ENCODE measurements at regions not wholly inside any gene's neighbourhood (a gene's known extent, or its start where the extent isn't known, plus 50 kb on each side); places are given as distances from the start of the nearest gene placed in this dataset.

DNA sequence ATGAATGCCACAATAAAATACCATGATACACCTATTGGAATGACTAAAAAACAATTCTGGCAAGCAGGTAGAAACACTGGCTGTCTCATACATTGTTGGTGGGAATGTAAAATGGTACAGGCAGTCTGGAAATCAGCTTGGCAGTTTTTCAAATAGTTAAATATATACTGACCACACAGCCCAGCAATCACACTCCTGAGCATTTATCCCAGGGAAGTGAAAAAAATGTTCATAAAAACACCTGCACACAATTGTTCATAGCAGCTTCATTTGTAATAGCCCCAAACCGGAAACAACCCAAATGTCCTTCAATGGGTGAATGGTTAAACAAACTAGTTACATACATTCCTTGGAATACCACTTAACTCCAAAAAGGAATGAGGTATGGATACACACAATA is 137.2 kb downstream of the TFCP2L1 start:
- 91 to 100% (median 93%) methylated on average over 1 of the region's 1 CpG for WGBS, 4 donors
- no peak for TF ChIP-seq POLR2A (IDR thresholded peaks at IDR 0.05)
- TF ChIP-seq, protein P1, sequence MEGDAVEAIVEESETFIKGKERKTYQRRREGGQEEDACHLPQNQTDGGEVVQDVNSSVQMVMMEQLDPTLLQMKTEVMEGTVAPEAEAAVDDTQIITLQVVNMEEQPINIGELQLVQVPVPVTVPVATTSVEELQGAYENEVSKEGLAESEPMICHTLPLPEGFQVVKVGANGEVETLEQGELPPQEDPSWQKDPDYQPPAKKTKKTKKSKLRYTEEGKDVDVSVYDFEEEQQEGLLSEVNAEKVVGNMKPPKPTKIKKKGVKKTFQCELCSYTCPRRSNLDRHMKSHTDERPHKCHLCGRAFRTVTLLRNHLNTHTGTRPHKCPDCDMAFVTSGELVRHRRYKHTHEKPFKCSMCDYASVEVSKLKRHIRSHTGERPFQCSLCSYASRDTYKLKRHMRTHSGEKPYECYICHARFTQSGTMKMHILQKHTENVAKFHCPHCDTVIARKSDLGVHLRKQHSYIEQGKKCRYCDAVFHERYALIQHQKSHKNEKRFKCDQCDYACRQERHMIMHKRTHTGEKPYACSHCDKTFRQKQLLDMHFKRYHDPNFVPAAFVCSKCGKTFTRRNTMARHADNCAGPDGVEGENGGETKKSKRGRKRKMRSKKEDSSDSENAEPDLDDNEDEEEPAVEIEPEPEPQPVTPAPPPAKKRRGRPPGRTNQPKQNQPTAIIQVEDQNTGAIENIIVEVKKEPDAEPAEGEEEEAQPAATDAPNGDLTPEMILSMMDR (IDR thresholded peaks at IDR 0.05) = no peak

DNA sequence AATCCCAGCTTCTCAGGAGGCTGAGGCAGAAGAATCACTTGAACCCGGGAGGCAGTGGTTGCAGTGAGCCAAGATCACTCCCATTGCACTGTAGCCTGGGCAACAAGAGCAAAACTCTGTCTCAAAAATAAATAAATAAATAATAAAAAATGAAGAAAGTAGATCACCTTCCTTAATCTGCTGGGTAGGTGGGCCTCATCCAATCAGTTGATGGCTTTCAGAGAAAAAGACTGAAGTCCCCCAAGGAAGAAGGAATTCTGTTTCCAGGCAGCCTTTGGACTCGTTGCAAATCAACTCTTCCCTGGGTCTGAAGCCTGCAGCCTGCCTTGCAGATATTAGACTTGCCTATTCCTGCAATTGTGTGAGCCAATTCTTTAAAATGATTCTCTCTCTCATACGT is 136.5 kb downstream of the TFCP2L1 start:
- Histone ChIP-seq H3K36me3 (replicated peaks in 1 of 2) (no peaks in the 10 kb centered on the region), H3K27me3 (no peaks in the 10 kb centered on the region), H3K27ac (no peak overlapping the region), H3K4me1 (replicated peaks in 1 of 2) (no peaks in the 10 kb centered on the region), H3K9me3 (replicated peaks in 1 of 3) (no peaks in the 10 kb centered on the region), H3K4me3 (no peak overlapping the region)
- TF ChIP-seq POLR2A (IDR thresholded peaks at IDR 0.05) = no peak
- TF ChIP-seq, protein P1 (IDR thresholded peaks at IDR 0.05) = no peak
- intact Hi-C loops (cut with DNase I) = no loop called here
- no peak for DNase-seq
- 66 to 84% (median 73%) methylated on average over 3 of the region's 3 CpGs for WGBS, 4 donors

More for the DNA sequence above, 137.2 kb downstream of the TFCP2L1 start:
- no peaks in the 10 kb centered on the region for H3K9me3 ChIP-seq (replicated peaks in 1 of 3)
- H3K4me3 ChIP-seq = no peak overlapping the region
- no peak overlapping the region for H3K27ac ChIP-seq
- no peak for DNase-seq
- intact Hi-C loops (cut with DNase I) = no loop called here
- H3K27me3 ChIP-seq = no peaks in the 10 kb centered on the region
- H3K36me3 ChIP-seq (replicated peaks in 1 of 2) = no peaks in the 10 kb centered on the region
- no peaks in the 10 kb centered on the region for H3K4me1 ChIP-seq (replicated peaks in 1 of 2)

DNA sequence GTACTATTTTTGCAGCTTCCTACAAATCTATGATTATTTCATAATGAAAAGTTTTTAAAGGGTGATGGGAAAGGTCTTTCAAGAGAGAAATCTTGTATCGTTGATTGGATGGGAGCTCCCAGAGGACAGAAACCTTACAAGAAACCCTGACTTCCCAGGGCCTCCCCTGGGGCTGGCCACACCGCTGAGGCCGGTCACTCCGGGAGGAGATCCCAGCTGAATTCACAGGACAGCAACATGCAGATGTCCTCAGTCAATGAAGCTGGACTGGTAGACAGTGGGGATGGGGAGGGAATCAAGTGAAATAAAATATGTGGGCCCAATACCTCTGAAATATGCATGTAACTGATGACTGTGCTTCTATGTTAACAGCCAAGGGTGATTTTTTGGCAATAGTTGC is 135.6 kb downstream of the TFCP2L1 start:
- 67 to 81% (median 75%) methylated on average over 4 of the region's 4 CpGs for WGBS, 4 donors
- H3K36me3 ChIP-seq (replicated peaks in 1 of 2) = no peaks in the 10 kb centered on the region
- intact Hi-C loops (cut with DNase I) = no loop called here
- H3K4me1 ChIP-seq (replicated peaks in 1 of 2) = no peaks in the 10 kb centered on the region
- no peaks in the 10 kb centered on the region for H3K27me3 ChIP-seq
- no peak for DNase-seq
- H3K27ac ChIP-seq = no peak overlapping the region
- TF ChIP-seq, protein P1 (IDR thresholded peaks at IDR 0.05) = no peak
- no peak for TF ChIP-seq POLR2A (IDR thresholded peaks at IDR 0.05)
- H3K4me3 ChIP-seq = no peak overlapping the region
- H3K9me3 ChIP-seq (replicated peaks in 1 of 3) = no peaks in the 10 kb centered on the region

GRCh38 chr2:121150126-121150525 is 134.9 kb downstream of the TFCP2L1 start:
- TF ChIP-seq, protein P1 (IDR thresholded peaks at IDR 0.05) = no peak
- no peak for TF ChIP-seq POLR2A (IDR thresholded peaks at IDR 0.05)
- Histone ChIP-seq H3K27me3 (no peaks in the 10 kb centered on the region), H3K4me3 (no peak overlapping the region), H3K36me3 (replicated peaks in 1 of 2) (no peaks in the 10 kb centered on the region), H3K9me3 (replicated peaks in 1 of 3) (no peaks in the 10 kb centered on the region), H3K27ac (no peak overlapping the region), H3K4me1 (replicated peaks in 1 of 2) (no peaks in the 10 kb centered on the region)
- WGBS, 4 donors = 69 to 79% (median 73%) methylated on average over 6 to 7 of the region's 7 CpGs
- intact Hi-C loops (cut with DNase I) = no loop called here
- no peak for DNase-seq
